Transverse colon (tissue), 4 donors: ENCODE measurements at regions not wholly inside any gene's neighbourhood (a gene's known extent, or its start where the extent isn't known, plus 50 kb on each side); places are given as distances from the start of the nearest gene placed in this dataset.

ENCODE experiments used
- DNase-seq: peaks from one replicate; pipeline ENCODE4 v3.0.0-alpha.2; 2019
- H3K27ac ChIP-seq, 4 donors: fragments of 200-600 bp; sonication (generic); 2 replicates each; pipeline ENCODE4 v1.5.1; 2016 to 2018; ENCODE audit warnings: inconsistent platforms in 4 of 4
- H3K27me3 ChIP-seq: fragments of 200-600 bp; sonication (generic); 2 replicates; pipeline ENCODE4 v1.5.1; 2017; ENCODE audit warnings: inconsistent platforms
- H3K36me3 ChIP-seq, 4 donors: fragments of 200-600 bp; sonication (generic); 2 replicates each; pipeline ENCODE4 v1.5.1; 2017 to 2019; ENCODE audit warnings: inconsistent platforms in 4 of 4
- H3K4me1 ChIP-seq, 4 donors: fragments of 200-600 bp; sonication (generic); 2 replicates each; pipeline ENCODE4 v1.5.1; 2017 to 2020; ENCODE audit warnings: inconsistent platforms in 4 of 4
- H3K4me3 ChIP-seq, 4 donors: fragments of 200-600 bp; sonication (generic); 1 replicate in 1 of 4; 2 replicates in 3 of 4; pipeline versions ENCODE4 v1.5.1 to v1.6.1; 2017 to 2019; ENCODE audit warnings: inconsistent platforms in 4 of 4
- H3K9me3 ChIP-seq, 2 donors: fragments of 200-600 bp; sonication (generic); 2 replicates each; pipeline ENCODE4 v1.5.1; 2017 to 2019; ENCODE audit warnings: inconsistent platforms in 2 of 2
- EP300 ChIP-seq: sonication (generic); formaldehyde crosslinking; IDR thresholded peaks from one replicate; pipeline ENCODE4 v1.6.1; 2017; ENCODE audit warnings: antibody characterized with exemption, low read depth
- POLR2A ChIP-seq: fragments of 450-650 bp; IDR thresholded peaks from one replicate; pipeline ENCODE4 v1.6.1; 2016; ENCODE audit warnings: antibody characterized with exemption, mild to moderate bottlenecking, moderate library complexity
- POLR2AphosphoS5 ChIP-seq, 3 donors: sonication (generic); formaldehyde crosslinking; IDR thresholded peaks; one replicate each; pipeline ENCODE4 v1.6.1; 2016; ENCODE audit warnings: antibody characterized with exemption in 3 of 3
- WGBS, 2 donors: methylation state at CpG; one replicate each; pipeline ENCODE4 v1.1.5; 2018; ENCODE audit warnings: low coverage in 1 of 2; 5-methylcytosine and 5-hydroxymethylcytosine counted together
- in situ Hi-C, 4 donors: fragments of 200-750 bp; cut with MboI; loops; one replicate each; pipeline versions ENCODE4 v1.15.0 to v1.15.1; 2017; ENCODE audit warnings: low sequenced_read_pairs in 3 of 4, low pct_ligation_motif_present in 1 of 4, low pct_unique_long_range_greater_than_20kb in 1 of 4
- intact Hi-C: fragments of 100-400 bp; cut with DNase I; formaldehyde crosslinking; loops from one replicate; pipeline ENCODE4 v1.15.1; 2023; ENCODE audit warnings: low total_unique reads
- TF ChIP-seq, protein P1 (sequence below), 5 experiments: fragments of 200-600 bp in 3 of 5; fragments of 450-650 bp in 2 of 5; sonication (generic) in 3 of 5; IDR thresholded peaks; 1 replicate in 2 of 5; 2 replicates in 3 of 5; pipeline ENCODE4 v1.5.1; 2016 to 2017; ENCODE audit warnings: antibody characterized with exemption in 5 of 5, inconsistent platforms in 3 of 5, mild to moderate bottlenecking in 2 of 5, moderate library complexity in 1 of 5

DNA sequence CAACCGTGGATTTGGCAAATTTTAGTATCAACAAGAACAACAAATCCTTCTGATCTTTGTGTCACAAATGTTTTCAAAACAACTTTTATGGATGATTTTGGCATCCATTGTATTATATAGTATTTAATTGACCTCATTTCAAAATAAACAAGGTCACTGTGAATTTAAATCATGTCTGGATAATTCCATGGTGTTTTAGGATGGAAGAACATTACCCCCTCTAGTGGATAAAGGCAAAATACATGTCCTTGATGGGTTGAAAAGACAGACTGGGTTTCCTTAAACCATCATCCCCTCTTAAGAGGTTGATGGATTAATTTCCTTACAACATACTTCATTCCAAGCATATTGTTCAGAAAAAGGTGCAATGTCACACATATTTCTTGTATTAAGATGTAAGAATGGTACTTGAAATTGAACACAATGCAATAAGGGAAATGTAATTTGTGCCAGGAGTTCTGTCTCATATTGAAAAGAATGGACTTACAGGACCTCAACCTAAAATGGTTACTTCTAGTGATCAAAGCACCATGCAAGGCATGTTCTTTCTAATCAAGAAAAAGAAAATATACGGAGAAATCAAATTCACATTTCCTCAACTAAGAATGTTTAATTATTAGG is 352.0 kb downstream of the BCAT1 start:
- TF ChIP-seq POLR2AphosphoS5 (IDR thresholded peaks at IDR 0.05) = no peak
- TF ChIP-seq, protein P1, sequence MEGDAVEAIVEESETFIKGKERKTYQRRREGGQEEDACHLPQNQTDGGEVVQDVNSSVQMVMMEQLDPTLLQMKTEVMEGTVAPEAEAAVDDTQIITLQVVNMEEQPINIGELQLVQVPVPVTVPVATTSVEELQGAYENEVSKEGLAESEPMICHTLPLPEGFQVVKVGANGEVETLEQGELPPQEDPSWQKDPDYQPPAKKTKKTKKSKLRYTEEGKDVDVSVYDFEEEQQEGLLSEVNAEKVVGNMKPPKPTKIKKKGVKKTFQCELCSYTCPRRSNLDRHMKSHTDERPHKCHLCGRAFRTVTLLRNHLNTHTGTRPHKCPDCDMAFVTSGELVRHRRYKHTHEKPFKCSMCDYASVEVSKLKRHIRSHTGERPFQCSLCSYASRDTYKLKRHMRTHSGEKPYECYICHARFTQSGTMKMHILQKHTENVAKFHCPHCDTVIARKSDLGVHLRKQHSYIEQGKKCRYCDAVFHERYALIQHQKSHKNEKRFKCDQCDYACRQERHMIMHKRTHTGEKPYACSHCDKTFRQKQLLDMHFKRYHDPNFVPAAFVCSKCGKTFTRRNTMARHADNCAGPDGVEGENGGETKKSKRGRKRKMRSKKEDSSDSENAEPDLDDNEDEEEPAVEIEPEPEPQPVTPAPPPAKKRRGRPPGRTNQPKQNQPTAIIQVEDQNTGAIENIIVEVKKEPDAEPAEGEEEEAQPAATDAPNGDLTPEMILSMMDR (IDR thresholded peaks at IDR 0.05) = peak; percentile 46 to 62 (median 48)
- H3K9me3 ChIP-seq = no peaks in the 10 kb centered on the region
- H3K27me3 ChIP-seq = no peaks in the 10 kb centered on the region
- intact Hi-C loops (no loop called here), in situ Hi-C loops (loop anchor here in 1 of 4 donors (25.0 kb wide), 1 partner anchor 1385 kb away; no protein-coding TSS in a partner anchor)
- no peak overlapping the region for H3K4me3 ChIP-seq
- no peak for DNase-seq
- H3K36me3 ChIP-seq = no peaks in the 10 kb centered on the region
- no peak overlapping the region for H3K27ac ChIP-seq
- H3K4me1 ChIP-seq = no peaks in the 10 kb centered on the region
- WGBS, 2 donors = 56 to 57% methylated on average over 2 of the region's 2 CpGs

GRCh38 chr12:24595652-24596235 is 353.2 kb downstream of the BCAT1 start:
- H3K4me3 ChIP-seq = no peak overlapping the region
- intact Hi-C loops = no loop called here
- 50 to 67% methylated on average over 3 of the region's 3 CpGs for WGBS, 2 donors
- no peaks in the 10 kb centered on the region for H3K4me1 ChIP-seq
- no peaks in the 10 kb centered on the region for H3K36me3 ChIP-seq
- H3K9me3 ChIP-seq = no peaks in the 10 kb centered on the region
- no peaks in the 10 kb centered on the region for H3K27me3 ChIP-seq
- H3K27ac ChIP-seq = no peak overlapping the region
- in situ Hi-C loops = loop anchor here in 1 of 4 donors (25.0 kb wide), 1 partner anchor 1383 kb away; no protein-coding TSS in a partner anchor
- DNase-seq = no peak
- TF ChIP-seq, protein P1 (IDR thresholded peaks at IDR 0.05) = peak in 1 of 5 experiments; percentile 6
- TF ChIP-seq POLR2AphosphoS5 (IDR thresholded peaks at IDR 0.05) = no peak

GRCh38 chr12:24591715-24592440 is 357.0 kb downstream of the BCAT1 start:
- in situ Hi-C loops = loop anchor here in 1 of 4 donors (25.0 kb wide), 1 partner anchor 1380 kb away; no protein-coding TSS in a partner anchor
- no peak for DNase-seq
- 83 to 95% methylated on average over 1 of the region's 1 CpG for WGBS, 2 donors

DNA sequence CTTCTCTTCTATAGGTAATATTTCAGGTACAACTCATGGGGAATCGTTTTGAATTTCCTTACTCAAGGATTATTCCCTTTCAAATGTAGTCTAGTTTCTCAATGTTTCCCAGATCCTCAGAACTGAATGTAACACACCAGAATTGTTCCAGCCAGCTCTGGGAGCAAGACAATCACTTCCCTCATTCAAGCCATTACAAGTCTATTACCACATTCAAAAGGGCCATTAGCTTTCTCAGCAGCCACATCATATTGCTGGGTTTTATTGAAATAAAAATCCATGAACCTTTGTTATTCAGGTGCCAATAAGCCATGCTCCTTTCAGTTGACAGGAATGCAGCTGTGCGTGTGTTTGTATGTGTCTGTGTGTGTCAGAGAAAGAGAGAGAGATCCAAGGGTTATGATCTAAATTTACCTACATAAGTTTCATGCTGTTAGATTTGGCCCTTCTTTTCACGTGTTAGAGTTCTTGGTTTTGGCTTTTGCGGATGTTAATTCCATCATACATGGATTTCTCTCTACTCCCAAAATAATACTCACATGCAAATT is 357.7 kb downstream of the BCAT1 start:
- TF ChIP-seq POLR2A (no peak), EP300 (no peak), POLR2AphosphoS5 (IDR thresholded peaks at IDR 0.05) (no peak)
- TF ChIP-seq, protein P1 (IDR thresholded peaks at IDR 0.05) = no peak
- Histone ChIP-seq H3K36me3 (no peaks in the 10 kb centered on the region), H3K27me3 (no peaks in the 10 kb centered on the region), H3K9me3 (no peaks in the 10 kb centered on the region), H3K4me3 (no peak overlapping the region), H3K27ac (no peak overlapping the region), H3K4me1 (no peaks in the 10 kb centered on the region)
- in situ Hi-C loops = loop anchor here in 1 of 4 donors (25.0 kb wide), 1 partner anchor 1379 kb away; no protein-coding TSS in a partner anchor
- no peak for DNase-seq
- intact Hi-C loops = no loop called here
- 75 to 80% methylated on average over 4 of the region's 4 CpGs for WGBS, 2 donors

More at GRCh38 chr12:24591715-24592440, 357.0 kb downstream of the BCAT1 start:
- Histone ChIP-seq H3K27me3 (no peaks in the 10 kb centered on the region), H3K9me3 (no peaks in the 10 kb centered on the region), H3K27ac (no peak overlapping the region), H3K36me3 (no peaks in the 10 kb centered on the region), H3K4me3 (no peak overlapping the region), H3K4me1 (no peaks in the 10 kb centered on the region)
- intact Hi-C loops = no loop called here
- TF ChIP-seq POLR2A = no peak
- TF ChIP-seq EP300 = no peak
- TF ChIP-seq, protein P1 (IDR thresholded peaks at IDR 0.05) = no peak
- TF ChIP-seq POLR2AphosphoS5 (IDR thresholded peaks at IDR 0.05) = no peak
